Small intestine (tissue), 7 donors: ENCODE measurements at regions not wholly inside any gene's neighbourhood (a gene's known extent, or its start where the extent isn't known, plus 50 kb on each side); places are given as distances from the start of the nearest gene placed in this dataset.
"Not testable (repeated sequence)": the region's sequence is repeated elsewhere in the genome, so short reads cannot be mapped to it uniquely, and the experiment has no call there.

Experiments used
- DNase-seq, 2 donors: peaks; one replicate each; pipeline versions ENCODE4 v3.0.0 to v3.0.0-alpha.2; 2013
- FAIRE-seq: peaks from 2 replicates; lab custom pipeline; 2012; peaks lifted over from hg19 to GRCh38; lab: Jason Lieb, UNC
- H3K27ac ChIP-seq, 3 donors: one replicate each; pipeline ENCODE4 v1.5.1; 2013; ENCODE audit warnings: low read length in 2 of 3, mild to moderate bottlenecking in 2 of 3, control low read depth in 1 of 3, inconsistent platforms in 1 of 3, low read depth in 1 of 3, moderate library complexity in 1 of 3
- H3K27me3 ChIP-seq, 3 donors: one replicate each; pipeline ENCODE4 v1.6.1; 2013; ENCODE audit warnings: low read length in 3 of 3, inconsistent platforms in 1 of 3; ENCODE audit not compliant: control insufficient read depth in 3 of 3, insufficient read depth in 3 of 3
- H3K36me3 ChIP-seq, 3 donors: one replicate each; pipeline ENCODE4 v1.6.1; 2013; ENCODE audit warnings: low read length in 3 of 3, inconsistent platforms in 1 of 3, low read depth in 1 of 3, mild to moderate bottlenecking in 1 of 3, moderate library complexity in 1 of 3; ENCODE audit not compliant: control insufficient read depth in 3 of 3, insufficient read depth in 2 of 3
- H3K4me1 ChIP-seq, 3 donors: one replicate each; pipeline ENCODE4 v1.6.1; 2013; ENCODE audit warnings: low read length in 2 of 3, inconsistent platforms in 1 of 3, low read depth in 1 of 3, mild to moderate bottlenecking in 1 of 3, moderate library complexity in 1 of 3; ENCODE audit not compliant: control insufficient read depth in 3 of 3, insufficient read depth in 2 of 3
- H3K4me3 ChIP-seq, 3 donors: one replicate each; pipeline ENCODE4 v1.5.1; 2013; ENCODE audit warnings: low read length in 3 of 3, control low read depth in 1 of 3, inconsistent platforms in 1 of 3, low read depth in 1 of 3, mild to moderate bottlenecking in 1 of 3, moderate library complexity in 1 of 3
- H3K9me3 ChIP-seq, 2 donors: one replicate each; pipeline ENCODE4 v1.6.1; 2013; ENCODE audit warnings: low read depth in 1 of 2, low read length in 1 of 2; ENCODE audit not compliant: control insufficient read depth in 2 of 2, insufficient read depth in 1 of 2
- WGBS, 3 donors: extraction: QIAGEN DNeasy Blood & Tissue Kit; methylation state at CpG; one replicate each; pipeline ENCODE4 v1.1.7; 2013; 5-methylcytosine and 5-hydroxymethylcytosine counted together
- donor health status: healthy with polysubstance abuse.
- donor health status: control.
- donor health status: control.
- donor health status: Bipolar disorder and iron deficiency.
- donor health status: healthy.

DNA sequence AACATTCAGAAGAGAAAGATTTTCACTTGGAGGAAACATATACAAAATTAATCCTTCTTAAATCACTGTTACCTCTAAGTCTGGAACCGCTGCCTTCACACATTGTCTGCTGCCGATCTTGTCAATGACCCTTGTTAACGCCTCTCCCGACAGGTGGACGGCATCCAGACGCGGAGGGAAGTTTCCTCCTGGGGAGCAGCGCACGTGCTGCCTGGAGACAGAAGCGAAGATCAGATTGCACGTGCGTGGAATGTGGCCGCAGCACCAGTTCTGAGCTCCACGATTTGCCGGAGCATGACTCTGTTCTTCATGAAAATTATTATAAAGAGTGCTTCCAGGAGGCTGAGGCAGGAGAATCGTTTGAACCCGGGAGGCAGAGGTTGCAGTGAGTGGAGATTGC, 183.6 kb upstream of the IRX4 start:
- Histone ChIP-seq H3K27ac (no peak overlapping the region), H3K27me3 (no peaks in the 10 kb centered on the region), H3K36me3 (no peaks in the 10 kb centered on the region), H3K4me3 (no peak overlapping the region), H3K4me1 (no peaks in the 10 kb centered on the region), H3K9me3 (peaks cover 0 to 2% of the 10 kb centered on the region in 2 donors)
- DNase-seq: no peak
- FAIRE-seq: no peak
- WGBS, 3 donors: 69 to 83% (median 80%) methylated on average over 17 of the region's 17 CpGs

DNA sequence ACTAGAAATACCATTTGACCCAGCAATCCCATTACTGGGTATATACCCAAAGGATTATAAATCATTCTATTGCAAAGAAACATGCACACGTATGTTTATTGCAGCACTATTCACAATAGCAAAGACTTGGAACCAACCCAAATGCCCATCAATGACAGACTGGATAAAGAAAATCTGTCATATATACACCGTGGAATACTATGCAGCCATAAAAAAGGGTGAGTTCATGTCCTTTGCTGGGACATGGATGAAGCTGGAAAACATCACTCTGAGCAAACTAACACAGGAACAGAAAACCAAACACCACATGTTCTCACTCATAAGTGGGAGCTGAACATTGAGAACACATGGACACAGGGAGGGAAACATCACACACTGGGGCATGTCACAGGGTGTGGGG, 180.7 kb upstream of the IRX4 start:
- WGBS, 3 donors: 79 to 86% (median 83%) methylated on average over 2 of the region's 2 CpGs
- DNase-seq, FAIRE-seq, H3K4me1 ChIP-seq, H3K27me3 ChIP-seq, H3K27ac ChIP-seq, H3K36me3 ChIP-seq, H3K4me3 ChIP-seq, H3K9me3 ChIP-seq: not testable (repeated sequence)

DNA sequence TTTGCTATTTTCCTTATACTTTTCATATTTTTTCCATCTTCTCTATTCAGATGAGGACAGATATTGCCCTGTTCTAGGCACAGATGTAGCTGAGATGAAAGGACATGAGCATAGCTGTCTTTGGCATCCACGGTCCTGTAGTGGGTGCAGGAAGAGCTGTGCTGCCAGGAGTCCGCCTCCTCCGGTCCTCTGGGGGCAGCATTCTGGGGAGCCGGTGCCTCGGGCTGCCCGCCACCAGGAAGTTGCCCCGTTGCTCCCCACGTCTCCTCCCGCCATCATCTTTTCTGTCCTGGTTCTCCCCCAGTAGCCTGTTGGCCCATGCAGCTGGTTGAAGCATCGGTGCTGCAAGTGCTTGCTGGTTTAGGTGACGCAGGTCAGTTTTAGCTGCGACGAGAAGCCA, 170.0 kb upstream of the IRX4 start:
- Histone ChIP-seq H3K9me3 (no peaks in the 10 kb centered on the region), H3K4me3 (no peak overlapping the region), H3K27me3 (peaks cover 0 to 5% (median 0%) of the 10 kb centered on the region in 3 donors), H3K4me1 (no peaks in the 10 kb centered on the region), H3K36me3 (no peaks in the 10 kb centered on the region), H3K27ac (no peak overlapping the region)
- 83 to 88% (median 84%) methylated on average over 13 of the region's 13 CpGs for WGBS, 3 donors
- DNase-seq: no peak
- FAIRE-seq: no peak

DNA sequence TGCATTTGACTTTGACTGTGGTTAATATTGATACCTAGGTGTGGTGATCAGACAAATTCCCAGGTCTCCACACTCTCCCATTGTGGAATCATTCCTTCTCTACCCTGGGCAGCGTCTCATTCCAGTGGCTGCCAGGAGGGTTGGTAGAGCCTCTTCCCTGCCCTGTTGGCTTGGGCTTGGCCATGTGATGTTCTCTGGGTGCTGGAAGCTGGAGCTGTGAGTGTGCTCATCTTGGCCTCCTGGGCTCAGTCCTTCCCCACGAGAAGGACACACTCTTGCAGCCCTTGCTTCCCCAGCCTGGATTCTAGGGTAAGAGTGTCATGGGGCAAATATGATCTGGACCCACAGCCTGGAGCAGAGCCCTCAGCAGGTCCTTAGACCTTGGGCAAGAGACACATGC, 167.2 kb upstream of the IRX4 start:
- WGBS, 3 donors: 44 to 62% (median 61%) methylated on average over 2 of the region's 2 CpGs
- Histone ChIP-seq H3K36me3 (no peaks in the 10 kb centered on the region), H3K27me3 (peaks cover 0 to 9% (median 0%) of the 10 kb centered on the region in 3 donors), H3K27ac (no peak overlapping the region), H3K4me3 (no peak overlapping the region), H3K9me3 (no peaks in the 10 kb centered on the region), H3K4me1 (no peaks in the 10 kb centered on the region)
- DNase-seq: no peak
- FAIRE-seq: no peak

DNA sequence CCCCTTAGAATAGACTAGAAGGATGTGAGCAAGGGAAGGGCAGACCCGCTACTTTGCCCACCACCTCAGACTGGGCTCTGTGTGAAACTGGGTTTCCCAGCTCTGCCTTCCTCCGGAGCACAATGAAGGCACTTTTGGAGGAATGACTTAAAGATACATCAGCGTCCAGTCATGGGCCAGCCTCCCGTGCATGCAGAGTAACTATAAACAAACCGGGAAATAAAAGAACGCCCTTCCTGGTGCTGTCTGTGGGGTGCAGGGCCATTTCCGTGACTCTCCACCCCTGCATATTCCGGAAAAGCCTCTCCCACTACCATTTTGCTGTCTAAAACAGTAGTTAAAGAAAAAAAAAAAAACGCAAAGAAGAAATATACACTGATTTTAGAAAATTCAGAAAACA, 165.9 kb upstream of the IRX4 start:
- Histone ChIP-seq H3K9me3 (no peaks in the 10 kb centered on the region), H3K27ac (no peak overlapping the region), H3K4me3 (no peak overlapping the region), H3K27me3 (peaks cover 0 to 12% (median 0%) of the 10 kb centered on the region in 3 donors), H3K4me1 (no peaks in the 10 kb centered on the region), H3K36me3 (no peaks in the 10 kb centered on the region)
- FAIRE-seq (no peak), DNase-seq (no peak)
- WGBS, 3 donors: 52 to 68% (median 59%) methylated on average over 9 of the region's 9 CpGs

DNA sequence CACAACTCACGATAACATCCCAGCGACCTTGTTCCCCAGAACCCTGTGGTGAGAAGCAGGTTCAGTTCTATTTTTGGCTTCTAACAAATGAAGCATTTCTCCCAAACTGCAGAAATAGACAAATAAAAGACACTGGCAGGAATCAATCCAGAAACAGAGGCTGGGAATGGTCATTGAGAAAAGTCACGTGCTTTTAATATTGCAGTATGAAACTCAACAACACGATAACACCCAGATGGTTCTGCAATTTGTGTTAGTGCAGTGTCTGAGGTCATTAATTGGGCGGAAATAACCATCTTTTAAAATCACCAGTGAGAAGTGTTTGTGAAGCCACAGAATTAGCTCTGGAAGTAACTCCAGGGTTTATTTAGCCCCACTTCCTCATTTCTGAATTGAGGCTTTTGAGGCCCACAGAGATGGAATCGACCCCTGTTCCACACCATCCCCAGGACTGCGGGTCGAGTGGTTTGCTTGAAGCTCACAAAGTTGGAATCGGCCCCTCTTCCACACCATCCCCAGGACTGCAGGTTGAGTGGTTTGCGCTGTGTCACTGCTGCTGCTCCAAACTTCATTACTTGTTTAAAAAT, 164.7 kb upstream of the IRX4 start:
- no peak overlapping the region for H3K4me3 ChIP-seq
- no peaks in the 10 kb centered on the region for H3K9me3 ChIP-seq
- H3K27ac ChIP-seq: no peak overlapping the region
- peaks cover 0 to 12% (median 0%) of the 10 kb centered on the region in 3 donors for H3K27me3 ChIP-seq
- no peaks in the 10 kb centered on the region for H3K4me1 ChIP-seq
- no peak for DNase-seq
- FAIRE-seq: no peak
- 73 to 80% (median 74%) methylated on average over 10 of the region's 10 CpGs for WGBS, 3 donors
- H3K36me3 ChIP-seq: no peaks in the 10 kb centered on the region

DNA sequence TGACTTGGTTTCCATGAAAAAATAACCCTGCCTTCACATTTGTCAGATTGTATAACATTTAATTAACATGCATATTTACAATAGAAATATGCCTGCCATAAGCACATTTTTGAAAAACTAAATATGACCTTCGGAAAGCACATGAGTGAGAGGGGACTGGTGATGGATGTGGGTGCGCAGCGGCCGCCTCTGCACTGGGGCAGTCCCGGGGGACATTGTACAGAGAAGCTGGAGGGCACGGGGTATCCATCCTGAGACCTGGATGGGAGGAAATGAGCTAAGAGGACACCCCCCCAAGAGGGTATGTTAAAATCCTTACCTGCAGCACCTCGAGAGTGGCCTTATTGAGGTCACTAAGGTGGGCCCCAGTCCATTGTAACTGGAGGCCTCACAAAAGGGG, 161.3 kb upstream of the IRX4 start:
- WGBS, 3 donors: 79 to 83% (median 82%) methylated on average over 7 of the region's 7 CpGs
- Histone ChIP-seq H3K4me3 (no peak overlapping the region), H3K27me3 (peaks cover 0 to 15% (median 0%) of the 10 kb centered on the region in 3 donors), H3K36me3 (no peaks in the 10 kb centered on the region), H3K27ac (no peak overlapping the region), H3K4me1 (no peaks in the 10 kb centered on the region), H3K9me3 (no peaks in the 10 kb centered on the region)
- DNase-seq (no peak), FAIRE-seq (no peak)

DNA sequence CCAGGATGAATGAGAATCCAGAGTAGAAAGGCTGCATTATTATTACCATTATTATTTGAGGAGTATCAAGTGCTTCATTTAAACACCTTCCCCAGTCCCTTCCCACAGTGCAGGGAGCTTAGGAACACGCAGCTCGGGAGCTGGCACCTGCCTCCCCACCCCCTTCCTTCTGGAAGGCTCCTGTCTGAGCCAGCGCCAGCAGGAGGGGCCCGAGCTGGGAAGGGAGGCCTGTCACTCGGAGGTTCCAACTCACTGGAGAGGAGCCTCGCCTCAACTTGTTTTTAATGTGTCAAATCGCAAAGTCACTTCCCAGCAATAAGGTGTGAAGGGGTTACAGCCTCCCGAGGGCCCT, 156.4 kb upstream of the IRX4 start:
- DNase-seq (no peak), FAIRE-seq (no peak)
- Histone ChIP-seq H3K9me3 (no peaks in the 10 kb centered on the region), H3K4me3 (no peak overlapping the region), H3K36me3 (no peaks in the 10 kb centered on the region), H3K27ac (no peak overlapping the region), H3K4me1 (no peaks in the 10 kb centered on the region), H3K27me3 (peaks cover 0 to 7% (median 5%) of the 10 kb centered on the region in 3 donors)
- 43 to 45% (median 44%) methylated on average over 8 of the region's 8 CpGs for WGBS, 3 donors
